ENCODE measurements at regions not wholly inside any gene's neighbourhood (a gene's known extent, or its start where the extent isn't known, plus 50 kb on each side); places are given as distances from the start of the nearest gene placed in this dataset.

DNA sequence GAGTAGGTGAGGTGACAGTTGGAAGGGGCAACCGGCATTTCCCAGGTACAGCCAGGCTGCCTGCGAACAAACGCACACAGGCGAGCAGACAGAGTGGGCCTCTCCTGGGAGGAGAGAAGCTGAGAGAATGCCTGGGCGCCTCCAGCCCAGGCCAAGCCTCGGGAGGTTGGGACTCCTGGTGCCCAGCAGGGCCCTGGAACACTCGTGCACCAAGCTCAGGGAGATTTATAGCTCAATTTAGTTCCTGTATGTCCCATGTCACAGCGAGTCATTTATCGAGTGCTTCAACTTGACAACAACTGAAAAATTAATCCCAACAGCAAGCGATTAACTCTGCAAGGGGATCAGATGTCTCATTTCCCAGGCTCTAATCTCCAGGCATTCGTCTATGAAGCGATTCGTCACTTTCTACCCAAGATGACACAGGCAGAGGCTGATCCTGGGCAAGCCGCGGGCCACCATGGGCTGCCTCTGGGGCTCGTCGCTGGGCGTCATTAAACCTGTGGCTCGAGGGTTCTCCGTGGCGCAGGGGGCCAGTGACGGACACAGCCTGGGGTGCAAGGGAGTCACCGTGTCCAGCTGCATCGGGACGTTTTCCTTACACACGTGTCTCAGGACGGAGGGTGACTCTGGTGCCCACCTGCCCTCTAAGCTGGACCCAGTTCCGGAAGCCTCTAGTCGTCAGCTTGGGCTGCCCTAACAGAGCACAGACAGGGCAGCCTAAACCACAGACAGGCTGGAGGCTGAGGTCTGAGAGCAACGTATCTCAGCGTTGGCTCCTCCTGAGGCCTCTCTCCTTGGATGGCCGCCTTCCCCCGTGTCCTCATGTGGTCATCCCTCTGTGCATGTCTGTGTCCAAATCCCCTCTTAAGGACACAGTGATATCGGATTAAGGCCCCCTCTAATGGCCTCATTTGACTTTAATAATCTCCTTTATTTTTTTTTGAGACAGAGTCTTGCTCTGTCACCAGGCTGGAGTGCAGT lies 154.1 kb downstream of the CTTN start:
- no peak for TF ChIP-seq BRCA1 (CRISPR knock-in tag; IDR thresholded peaks at IDR 0.05)
- no peak for TF ChIP-seq ZNF770 (CRISPR knock-in tag; IDR thresholded peaks at IDR 0.05)
- no peak for TF ChIP-seq CBX5 (CRISPR knock-in tag; IDR thresholded peaks at IDR 0.05; ENCODE audit: borderline replicate concordance)
- TF ChIP-seq NFIC (IDR thresholded peaks at IDR 0.05; ENCODE audit: low read length): no peak
- TF ChIP-seq, protein P1, sequence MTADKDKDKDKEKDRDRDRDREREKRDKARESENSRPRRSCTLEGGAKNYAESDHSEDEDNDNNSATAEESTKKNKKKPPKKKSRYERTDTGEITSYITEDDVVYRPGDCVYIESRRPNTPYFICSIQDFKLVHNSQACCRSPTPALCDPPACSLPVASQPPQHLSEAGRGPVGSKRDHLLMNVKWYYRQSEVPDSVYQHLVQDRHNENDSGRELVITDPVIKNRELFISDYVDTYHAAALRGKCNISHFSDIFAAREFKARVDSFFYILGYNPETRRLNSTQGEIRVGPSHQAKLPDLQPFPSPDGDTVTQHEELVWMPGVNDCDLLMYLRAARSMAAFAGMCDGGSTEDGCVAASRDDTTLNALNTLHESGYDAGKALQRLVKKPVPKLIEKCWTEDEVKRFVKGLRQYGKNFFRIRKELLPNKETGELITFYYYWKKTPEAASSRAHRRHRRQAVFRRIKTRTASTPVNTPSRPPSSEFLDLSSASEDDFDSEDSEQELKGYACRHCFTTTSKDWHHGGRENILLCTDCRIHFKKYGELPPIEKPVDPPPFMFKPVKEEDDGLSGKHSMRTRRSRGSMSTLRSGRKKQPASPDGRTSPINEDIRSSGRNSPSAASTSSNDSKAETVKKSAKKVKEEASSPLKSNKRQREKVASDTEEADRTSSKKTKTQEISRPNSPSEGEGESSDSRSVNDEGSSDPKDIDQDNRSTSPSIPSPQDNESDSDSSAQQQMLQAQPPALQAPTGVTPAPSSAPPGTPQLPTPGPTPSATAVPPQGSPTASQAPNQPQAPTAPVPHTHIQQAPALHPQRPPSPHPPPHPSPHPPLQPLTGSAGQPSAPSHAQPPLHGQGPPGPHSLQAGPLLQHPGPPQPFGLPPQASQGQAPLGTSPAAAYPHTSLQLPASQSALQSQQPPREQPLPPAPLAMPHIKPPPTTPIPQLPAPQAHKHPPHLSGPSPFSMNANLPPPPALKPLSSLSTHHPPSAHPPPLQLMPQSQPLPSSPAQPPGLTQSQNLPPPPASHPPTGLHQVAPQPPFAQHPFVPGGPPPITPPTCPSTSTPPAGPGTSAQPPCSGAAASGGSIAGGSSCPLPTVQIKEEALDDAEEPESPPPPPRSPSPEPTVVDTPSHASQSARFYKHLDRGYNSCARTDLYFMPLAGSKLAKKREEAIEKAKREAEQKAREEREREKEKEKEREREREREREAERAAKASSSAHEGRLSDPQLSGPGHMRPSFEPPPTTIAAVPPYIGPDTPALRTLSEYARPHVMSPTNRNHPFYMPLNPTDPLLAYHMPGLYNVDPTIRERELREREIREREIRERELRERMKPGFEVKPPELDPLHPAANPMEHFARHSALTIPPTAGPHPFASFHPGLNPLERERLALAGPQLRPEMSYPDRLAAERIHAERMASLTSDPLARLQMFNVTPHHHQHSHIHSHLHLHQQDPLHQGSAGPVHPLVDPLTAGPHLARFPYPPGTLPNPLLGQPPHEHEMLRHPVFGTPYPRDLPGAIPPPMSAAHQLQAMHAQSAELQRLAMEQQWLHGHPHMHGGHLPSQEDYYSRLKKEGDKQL (CRISPR knock-in tag; IDR thresholded peaks at IDR 0.05; ENCODE audit: low read depth): no peak
- TF ChIP-seq RAD21 (CRISPR knock-in tag; IDR thresholded peaks at IDR 0.05): no peak
- no peak for TF ChIP-seq JUND (CRISPR knock-in tag; IDR thresholded peaks at IDR 0.05)
- TF ChIP-seq ZBTB49 (CRISPR knock-in tag; IDR thresholded peaks at IDR 0.05; ENCODE audit: borderline replicate concordance): no peak
- TF ChIP-seq SIN3A (IDR thresholded peaks at IDR 0.05; ENCODE audit: borderline replicate concordance, low read depth, low read length): no peak
- TF ChIP-seq MYNN (CRISPR knock-in tag; IDR thresholded peaks at IDR 0.05; ENCODE audit: low read depth): no peak
